GM12878 (cell line): ENCODE measurements at regions not wholly inside any gene's neighbourhood (a gene's known extent, or its start where the extent isn't known, plus 50 kb on each side); places are given as distances from the start of the nearest gene placed in this dataset.

Source experiments
- ATAC-seq: fragments of 200-7000 bp; cut with Tn5 transposase; 3 replicates; pipeline ENCODE4 v1.9.1; 2020; ENCODE audit warnings: mild to moderate bottlenecking, moderate library complexity
- BruUV-seq: library from RNA; stranded (reverse); fragments of 400-500 nt; replicated peaks from 2 replicates; lab custom pipeline; 2021; lab: Mats Ljungman, UMichigan
- CTCF ChIA-PET: fragments of 300-600 bp; sonication (Branson Sonifier 250); formaldehyde crosslinking; extraction: SDS; loops from one replicate; lab custom pipeline; 2021; ENCODE audit warnings: inconsistent platforms; lab: Yijun Ruan, JAX
- POLR2A ChIA-PET: fragments of 350-600 bp; formaldehyde crosslinking; extraction: SDS; loops from one replicate; lab custom pipeline; 2021; ENCODE audit warnings: inconsistent platforms; lab: Charles Lee
- RAD21 ChIA-PET: fragments of 300-600 bp; sonication (Branson Sonifier 250); formaldehyde crosslinking; loops from one replicate; lab custom pipeline; 2023; ENCODE audit warnings: antibody characterized with exemption; ENCODE audit not compliant: unreplicated experiment; lab: Charles Lee
- SMC1A ChIA-PET: fragments of 300-600 bp; sonication (Branson Sonifier 250); formaldehyde crosslinking; loops from one replicate; lab custom pipeline; 2023; ENCODE audit not compliant: unreplicated experiment, uncharacterized antibody; lab: Charles Lee
- DNase-seq: peaks from one replicate; pipeline ENCODE4 v3.0.0-alpha.2; 2011; ENCODE audit warnings: low read depth, low spot score
- FAIRE-seq: peaks from 3 replicates; lab custom pipeline; 2011; peaks lifted over from hg19 to GRCh38; lab: Jason Lieb, UNC
- H2AFZ ChIP-seq: 2 replicates; pipeline ENCODE4 v1.6.0; 2011; ENCODE audit warnings: low read depth, low read length, control low read depth; ENCODE audit not compliant: control insufficient read depth
- H3K27ac ChIP-seq: 2 replicates; pipeline ENCODE4 v1.5.1; 2011; ENCODE audit warnings: control low read depth; ENCODE audit not compliant: control insufficient read depth, insufficient read depth
- H3K27me3 ChIP-seq, 2 experiments: replicated peaks in 1 of 2; 2 replicates each; pipeline versions ENCODE4 v1.6.0 to v1.6.1; 2011; ENCODE audit warnings: low read length in 1 of 2; ENCODE audit not compliant: control insufficient read depth in 2 of 2, insufficient read depth in 2 of 2
- H3K36me3 ChIP-seq, 2 experiments: 2 replicates each; pipeline ENCODE4 v1.5.1; 2011; ENCODE audit warnings: low read length in 1 of 2; ENCODE audit not compliant: control insufficient read depth in 2 of 2, insufficient read depth in 2 of 2
- H3K4me1 ChIP-seq: 2 replicates; pipeline ENCODE4 v1.6.1; 2011; ENCODE audit warnings: mild to moderate bottlenecking, low read length, moderate library complexity, mixed read lengths; ENCODE audit not compliant: control insufficient read depth, insufficient read depth
- H3K4me2 ChIP-seq: 2 replicates; pipeline ENCODE4 v1.6.0; 2011; ENCODE audit warnings: control low read depth; ENCODE audit not compliant: control insufficient read depth, insufficient read depth
- H3K4me3 ChIP-seq: fragments of 200-600 bp; sonication (generic); 2 replicates; pipeline ENCODE4 v1.5.1; 2016
- H3K79me2 ChIP-seq: 2 replicates; pipeline ENCODE4 v1.6.0; 2011; ENCODE audit warnings: low read length; ENCODE audit not compliant: control insufficient read depth, insufficient read depth
- H3K9ac ChIP-seq: 2 replicates; pipeline ENCODE4 v1.8.0; 2011; ENCODE audit warnings: low read length, control low read depth, mixed read lengths; ENCODE audit not compliant: control insufficient read depth, insufficient read depth
- H3K9me3 ChIP-seq: replicated peaks from 3 replicates; pipeline ENCODE4 v1.5.1; 2011; ENCODE audit warnings: mild to moderate bottlenecking, low read length; ENCODE audit not compliant: control insufficient read depth, insufficient read depth
- H4K20me1 ChIP-seq: 2 replicates; pipeline ENCODE4 v1.6.0; 2011; ENCODE audit not compliant: control insufficient read depth, insufficient read depth
- CBX5 ChIP-seq: sonication (generic); IDR thresholded peaks from 2 replicates; pipeline ENCODE4 v1.6.1; 2016; ENCODE audit warnings: low read depth, moderate library complexity, mild to moderate bottlenecking, inconsistent platforms
- CEBPB ChIP-seq, 2 experiments: fragments of 150-350 bp in 1 of 2; IDR thresholded peaks; 2 replicates each; pipeline ENCODE4 v1.6.1; 2012 to 2014; ENCODE audit warnings: low read depth in 2 of 2, low read length in 2 of 2, borderline replicate concordance in 1 of 2, inconsistent platforms in 1 of 2
- YY1 ChIP-seq: IDR thresholded peaks from 2 replicates; pipeline ENCODE4 v1.6.1; 2011; ENCODE audit warnings: low read depth, mild to moderate bottlenecking, low read length
- ZNF217 ChIP-seq: fragments of 450-650 bp; IDR thresholded peaks from 2 replicates; pipeline ENCODE4 v1.6.1; 2017; ENCODE audit warnings: antibody characterized with exemption, mild to moderate bottlenecking
- ZNF24 ChIP-seq: fragments of 450-650 bp; IDR thresholded peaks from 2 replicates; pipeline ENCODE4 v1.6.1; 2017; ENCODE audit warnings: antibody characterized with exemption, mild to moderate bottlenecking
- WGBS: methylation state at CpG from one replicate; pipeline ENCODE4 v1.1.6; 2016; ENCODE audit warnings: low lambda C conversion rate; ENCODE audit not compliant: insufficient replicate concordance, insufficient coverage; ENCODE audit errors: missing lambda C conversion rate; 5-methylcytosine and 5-hydroxymethylcytosine counted together
- in situ Hi-C: fragments of 300-500 bp; cut with MboI; formaldehyde crosslinking; loops from 9 replicates; pipeline ENCODE4 v1.14.3; 2018; ENCODE audit warnings: mixed read lengths
- intact Hi-C: fragments of 100-400 bp; cut with micrococcal nuclease; formaldehyde crosslinking; loops from one replicate; pipeline ENCODE4 v1.14.2; 2022; ENCODE audit not compliant: unreplicated experiment

DNA sequence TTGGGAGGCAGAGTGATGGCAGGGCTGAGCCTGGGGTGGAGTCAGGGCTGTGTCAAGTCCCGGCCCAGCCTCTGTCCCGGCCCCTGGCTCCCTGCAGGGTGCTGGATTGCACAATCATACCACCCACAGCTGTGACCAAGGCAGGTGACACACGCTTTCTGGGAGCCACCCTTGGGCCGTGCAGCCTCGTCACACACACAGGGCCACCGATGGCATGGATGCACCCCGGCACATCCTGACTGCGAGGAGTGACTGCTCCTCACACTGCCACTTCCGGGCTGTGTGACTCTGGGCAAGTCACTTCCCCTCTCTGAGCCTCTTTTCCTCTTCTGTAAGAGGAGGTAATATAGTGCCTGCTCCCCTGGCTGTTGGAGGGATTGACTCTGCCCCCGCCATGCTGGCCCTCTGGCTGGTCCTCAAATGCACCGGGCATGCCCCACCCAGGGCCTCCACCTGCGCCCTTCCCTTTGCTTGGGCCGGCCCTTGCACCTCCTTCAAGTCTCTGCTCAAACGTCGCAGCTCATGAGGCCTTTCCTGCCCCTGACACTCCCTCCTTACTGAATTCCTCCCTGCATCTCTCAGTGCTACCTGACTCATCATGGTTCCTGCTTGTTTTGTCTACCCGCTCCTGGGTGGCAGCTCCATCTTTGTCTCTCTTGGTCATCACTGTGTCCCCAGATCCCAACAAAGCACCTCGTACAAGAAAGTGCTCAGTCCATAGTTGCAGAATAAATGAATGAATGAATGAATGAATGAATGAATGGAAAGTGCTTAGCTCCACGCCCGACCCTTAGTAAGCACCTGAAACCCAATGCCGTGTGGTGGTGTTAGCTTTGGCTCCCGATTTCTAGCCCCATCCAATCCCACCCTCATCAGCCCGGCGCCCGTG lies 93.5 kb downstream of the CEBPB start:
- ChIA-PET SMC1A (interaction anchor here (1.7 to 2.0 kb wide), 2 partner anchors 16 to 65 kb away, joined by 3 to 5 read pairs; no protein-coding TSS in a partner anchor), POLR2A (no interaction called here), RAD21 (no interaction called here), CTCF (interaction anchor here (1.0 to 1.7 kb wide), 2 partner anchors 176 to 178 kb away, joined by 4 read pairs; no protein-coding TSS in a partner anchor)
- WGBS, result 68% methylated on average over 24 of the region's 24 CpGs
- FAIRE-seq, result no peak
- H3K27me3 ChIP-seq, result no peaks in the 10 kb centered on the region
- no peak for DNase-seq
- no peaks in the 10 kb centered on the region for H3K79me2 ChIP-seq
- H2AFZ ChIP-seq, result no peak overlapping the region
- intact Hi-C loops, result loop anchor here (2.0 to 10.0 kb wide), 3 partner anchors 55 to 101 kb away; partner anchors contain the start of gene CEBPB
- ATAC-seq, result no peak
- in situ Hi-C loops, result no loop called here
- H3K9ac ChIP-seq, result no peak overlapping the region
- H3K4me3 ChIP-seq, result no peak overlapping the region
- no peak overlapping the region for H3K27ac ChIP-seq
- TF ChIP-seq CBX5, result no peak
- peak in 1 of 2 experiments; percentile 16; a peak in 1 of 4 replicates for TF ChIP-seq CEBPB (IDR thresholded peaks at IDR 0.05; ENCODE audit: borderline replicate concordance in 1 of 2, low read depth in 2 of 2, low read length in 2 of 2)
- 0 out of 2 replicates have a peak, but pooled peaks have one; percentile 45 for TF ChIP-seq ZNF24
- no TSS peak for BruUV-seq
- no peak overlapping the region for H3K4me2 ChIP-seq
- peaks cover 24% of the 10 kb centered on the region for H3K4me1 ChIP-seq
- H3K9me3 ChIP-seq, result no peaks in the 10 kb centered on the region
- H3K36me3 ChIP-seq, result no peaks in the 10 kb centered on the region
- no peaks in the 10 kb centered on the region for H4K20me1 ChIP-seq

DNA sequence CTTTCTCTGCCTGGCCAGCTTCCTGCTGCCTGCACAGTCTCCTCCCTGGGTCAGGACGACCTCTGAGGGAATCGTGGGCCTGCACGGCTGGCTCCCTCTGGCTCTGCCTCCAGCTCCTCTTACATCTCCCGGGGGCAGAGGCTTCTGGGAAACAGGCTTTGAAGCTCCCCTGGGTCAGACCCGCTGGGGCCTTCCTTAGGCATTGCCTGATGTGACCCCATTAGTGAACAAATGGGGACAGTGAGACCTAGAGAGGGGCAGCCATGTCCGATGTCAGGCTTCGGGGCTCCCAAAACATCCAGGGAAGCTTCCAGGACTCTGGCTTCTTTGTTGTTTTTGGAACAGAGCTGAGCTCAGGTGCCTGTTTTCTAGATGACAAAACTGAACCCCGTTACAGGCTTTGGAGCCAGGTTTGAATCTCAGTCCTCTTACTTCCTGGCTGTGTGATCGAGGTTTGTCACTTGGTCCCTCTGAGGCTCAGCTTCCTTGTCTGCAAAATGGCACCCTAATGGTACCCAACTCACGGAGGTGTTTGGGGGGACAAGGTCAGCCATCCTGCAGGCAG lies 94.3 kb downstream of the CEBPB start:
- ATAC-seq, result peak; percentile 32
- in situ Hi-C loops (no loop called here), intact Hi-C loops (loop anchor here (2.0 to 10.0 kb wide), 4 partner anchors 54 to 177 kb away; partner anchors contain the start of gene CEBPB)
- ChIA-PET SMC1A (interaction anchor here (0.9 to 2.0 kb wide), 3 partner anchors 15 to 96 kb away, joined by 3 to 5 read pairs (median 3); no protein-coding TSS in a partner anchor), CTCF (interaction anchor here (1.0 to 1.7 kb wide), 2 partner anchors 176 to 177 kb away, joined by 4 read pairs; no protein-coding TSS in a partner anchor), POLR2A (interaction anchor here (0.6 kb wide), 1 partner anchor 10 kb away, joined by 3 read pairs; no protein-coding TSS in a partner anchor), RAD21 (interaction anchor here (1.7 kb wide), 1 partner anchor 54 kb away, joined by 6 read pairs; no protein-coding TSS in a partner anchor)
- Histone ChIP-seq H3K4me2 (peak overlapping the region; percentile 97), H3K9me3 (no peaks in the 10 kb centered on the region), H3K79me2 (no peaks in the 10 kb centered on the region), H2AFZ (peak overlapping the region; percentile 20), H4K20me1 (no peaks in the 10 kb centered on the region), H3K4me3 (peak overlapping the region; percentile 39; the same call in 1 of the 2 replicates), H3K4me1 (peaks cover 24% of the 10 kb centered on the region), H3K27ac (peak overlapping the region; percentile 59), H3K36me3 (no peaks in the 10 kb centered on the region), H3K27me3 (no peaks in the 10 kb centered on the region), H3K9ac (peak overlapping the region; percentile 42; the same call in 1 of the 2 replicates)
- TF ChIP-seq YY1, result 0 out of 2 replicates have a peak, but pooled peaks have one; percentile 17
- TF ChIP-seq ZNF217, result no peak
- no TSS peak for BruUV-seq
- no peak for FAIRE-seq
- 48% methylated on average over 10 of the region's 10 CpGs for WGBS
- no peak for DNase-seq
